SK-N-SH treated with all-trans-retinoic acid at 6 μM for 48 hours (cell line): ENCODE measurements at regions not wholly inside any gene's neighbourhood (a gene's known extent, or its start where the extent isn't known, plus 50 kb on each side); places are given as distances from the start of the nearest gene placed in this dataset.

Source experiments
- ATAC-seq: fragments of 200-7000 bp; cut with Tn5 transposase; 3 replicates; pipeline ENCODE4 v1.9.1; 2020; ENCODE audit warnings: mild to moderate bottlenecking, moderate library complexity
- ARNTL ChIP-seq: fragments of 450-650 bp; formaldehyde crosslinking; IDR thresholded peaks from 2 replicates; pipeline ENCODE4 v1.5.0; 2020; ENCODE audit warnings: low read depth, mild to moderate bottlenecking, moderate library complexity, borderline replicate concordance
- BACH2 ChIP-seq: fragments of 250-450 bp; sonication (Bioruptor Pico); IDR thresholded peaks from 2 replicates; pipeline ENCODE4 v1.9.0; 2021; ENCODE audit warnings: mild to moderate bottlenecking, borderline replicate concordance
- CSDC2 ChIP-seq: fragments of 250-450 bp; sonication (Bioruptor Pico); IDR thresholded peaks from 2 replicates; pipeline ENCODE4 v1.5.0; 2020; ENCODE audit warnings: mild to moderate bottlenecking, moderate library complexity
- ESRRG ChIP-seq: fragments of 250-450 bp; sonication (Bioruptor Pico); IDR thresholded peaks from 2 replicates; pipeline ENCODE4 v1.6.1; 2021; ENCODE audit warnings: mild to moderate bottlenecking
- GLIS3 ChIP-seq: fragments of 250-450 bp; sonication (Bioruptor Pico); IDR thresholded peaks from 2 replicates; pipeline ENCODE4 v1.5.0; 2020; ENCODE audit warnings: mild to moderate bottlenecking, moderate library complexity
- ISL1 ChIP-seq: fragments of 250-450 bp; sonication (Bioruptor Pico); IDR thresholded peaks from 2 replicates; pipeline ENCODE4 v2.1.2; 2022; ENCODE audit warnings: mild to moderate bottlenecking, moderate library complexity
- OSR1 ChIP-seq: fragments of 250-450 bp; sonication (Bioruptor Pico); IDR thresholded peaks from 2 replicates; pipeline ENCODE4 v1.8.0; 2022; ENCODE audit warnings: moderate library complexity, mild to moderate bottlenecking, inconsistent platforms
- POU6F1 ChIP-seq: fragments of 250-450 bp; sonication (Bioruptor Pico); IDR thresholded peaks from 2 replicates; pipeline ENCODE4 v1.8.0; 2021; ENCODE audit warnings: low read depth, mild to moderate bottlenecking, moderate library complexity, borderline replicate concordance
- PPARA ChIP-seq: fragments of 250-450 bp; sonication (Bioruptor Pico); IDR thresholded peaks from 2 replicates; pipeline ENCODE4 v1.5.0; 2020; ENCODE audit warnings: mild to moderate bottlenecking, borderline replicate concordance
- RARB ChIP-seq: fragments of 250-450 bp; sonication (Bioruptor Pico); IDR thresholded peaks from 2 replicates; pipeline ENCODE4 v1.8.0; 2021; ENCODE audit warnings: mild to moderate bottlenecking, moderate library complexity
- SNAI2 ChIP-seq: fragments of 250-450 bp; sonication (Bioruptor Pico); IDR thresholded peaks from 2 replicates; pipeline ENCODE4 v1.5.0; 2020; ENCODE audit warnings: mild to moderate bottlenecking, moderate library complexity
- TCF4 ChIP-seq: fragments of 250-450 bp; sonication (Bioruptor Pico); IDR thresholded peaks from 2 replicates; pipeline ENCODE4 v1.8.0; 2021; ENCODE audit warnings: mild to moderate bottlenecking, moderate library complexity, borderline replicate concordance
- TOX ChIP-seq: fragments of 250-450 bp; sonication (Bioruptor Pico); IDR thresholded peaks from 2 replicates; pipeline ENCODE4 v1.8.0; 2021; ENCODE audit warnings: mild to moderate bottlenecking, moderate library complexity, borderline replicate concordance
- ZC3H10 ChIP-seq: fragments of 250-450 bp; sonication (Bioruptor Pico); IDR thresholded peaks from 2 replicates; pipeline ENCODE4 v1.5.1; 2021; ENCODE audit warnings: mild to moderate bottlenecking, moderate library complexity
- ZFP3 ChIP-seq: fragments of 250-450 bp; sonication (Bioruptor Pico); IDR thresholded peaks from 2 replicates; pipeline ENCODE4 v1.5.0; 2020; ENCODE audit warnings: mild to moderate bottlenecking, moderate library complexity
- ZFP30 ChIP-seq: fragments of 450-650 bp; formaldehyde crosslinking; IDR thresholded peaks from 2 replicates; pipeline ENCODE4 v1.5.0; 2022; ENCODE audit warnings: mild to moderate bottlenecking, moderate library complexity
- ZNF565 ChIP-seq: fragments of 450-650 bp; formaldehyde crosslinking; conservative IDR thresholded peaks from 2 replicates; pipeline ENCODE4 v1.5.0; 2020; ENCODE audit warnings: low read depth, mild to moderate bottlenecking, moderate library complexity
- ZNF8 ChIP-seq: fragments of 450-650 bp; formaldehyde crosslinking; IDR thresholded peaks from 2 replicates; pipeline ENCODE4 v1.5.0; 2020; ENCODE audit warnings: mild to moderate bottlenecking, moderate library complexity
- TF ChIP-seq, protein P1 (sequence below): fragments of 250-450 bp; sonication (Bioruptor Pico); IDR thresholded peaks from 2 replicates; pipeline ENCODE4 v1.5.0; 2020; ENCODE audit warnings: mild to moderate bottlenecking, moderate library complexity
- TF ChIP-seq, protein P2 (sequence below): fragments of 250-450 bp; sonication (Bioruptor Pico); IDR thresholded peaks from 2 replicates; pipeline ENCODE4 v1.5.1; 2021; ENCODE audit warnings: mild to moderate bottlenecking, moderate library complexity
- TF ChIP-seq, protein P3 (sequence below): fragments of 250-450 bp; sonication (Bioruptor Pico); IDR thresholded peaks from 2 replicates; pipeline ENCODE4 v1.8.0; 2020; ENCODE audit warnings: mild to moderate bottlenecking, moderate library complexity, borderline replicate concordance

DNA sequence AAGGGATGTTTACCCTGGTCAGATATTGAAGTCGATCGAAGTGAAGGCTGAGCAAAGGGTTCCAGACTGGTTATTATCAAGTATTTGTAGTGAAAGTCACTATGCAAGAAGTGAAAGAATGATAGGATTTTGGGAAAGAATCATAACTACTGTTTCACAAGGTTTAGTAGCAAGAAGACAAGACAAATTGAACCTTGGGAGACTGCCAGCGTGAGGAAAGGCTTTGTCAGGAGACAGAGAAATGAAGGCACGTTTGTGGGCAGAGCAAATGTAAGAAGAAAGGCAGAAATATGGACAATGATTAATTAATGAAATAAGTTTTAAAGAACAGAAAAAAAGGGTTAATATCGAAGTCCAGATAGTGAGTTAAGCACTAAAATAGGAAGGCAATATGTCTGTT lies 456.8 kb downstream of the TRIML1 start:
- ATAC-seq = no peak
- no peak for TF ChIP-seq CSDC2
- TF ChIP-seq ESRRG (CRISPR knock-in tag) = no peak
- TF ChIP-seq, protein P1, sequence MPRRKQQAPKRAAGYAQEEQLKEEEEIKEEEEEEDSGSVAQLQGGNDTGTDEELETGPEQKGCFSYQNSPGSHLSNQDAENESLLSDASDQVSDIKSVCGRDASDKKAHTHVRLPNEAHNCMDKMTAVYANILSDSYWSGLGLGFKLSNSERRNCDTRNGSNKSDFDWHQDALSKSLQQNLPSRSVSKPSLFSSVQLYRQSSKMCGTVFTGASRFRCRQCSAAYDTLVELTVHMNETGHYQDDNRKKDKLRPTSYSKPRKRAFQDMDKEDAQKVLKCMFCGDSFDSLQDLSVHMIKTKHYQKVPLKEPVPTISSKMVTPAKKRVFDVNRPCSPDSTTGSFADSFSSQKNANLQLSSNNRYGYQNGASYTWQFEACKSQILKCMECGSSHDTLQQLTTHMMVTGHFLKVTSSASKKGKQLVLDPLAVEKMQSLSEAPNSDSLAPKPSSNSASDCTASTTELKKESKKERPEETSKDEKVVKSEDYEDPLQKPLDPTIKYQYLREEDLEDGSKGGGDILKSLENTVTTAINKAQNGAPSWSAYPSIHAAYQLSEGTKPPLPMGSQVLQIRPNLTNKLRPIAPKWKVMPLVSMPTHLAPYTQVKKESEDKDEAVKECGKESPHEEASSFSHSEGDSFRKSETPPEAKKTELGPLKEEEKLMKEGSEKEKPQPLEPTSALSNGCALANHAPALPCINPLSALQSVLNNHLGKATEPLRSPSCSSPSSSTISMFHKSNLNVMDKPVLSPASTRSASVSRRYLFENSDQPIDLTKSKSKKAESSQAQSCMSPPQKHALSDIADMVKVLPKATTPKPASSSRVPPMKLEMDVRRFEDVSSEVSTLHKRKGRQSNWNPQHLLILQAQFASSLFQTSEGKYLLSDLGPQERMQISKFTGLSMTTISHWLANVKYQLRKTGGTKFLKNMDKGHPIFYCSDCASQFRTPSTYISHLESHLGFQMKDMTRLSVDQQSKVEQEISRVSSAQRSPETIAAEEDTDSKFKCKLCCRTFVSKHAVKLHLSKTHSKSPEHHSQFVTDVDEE (CRISPR knock-in tag) = no peak
- no peak for TF ChIP-seq OSR1 (CRISPR knock-in tag)
- no peak for TF ChIP-seq ZNF8
- no peak for TF ChIP-seq ZNF565
- TF ChIP-seq, protein P2, sequence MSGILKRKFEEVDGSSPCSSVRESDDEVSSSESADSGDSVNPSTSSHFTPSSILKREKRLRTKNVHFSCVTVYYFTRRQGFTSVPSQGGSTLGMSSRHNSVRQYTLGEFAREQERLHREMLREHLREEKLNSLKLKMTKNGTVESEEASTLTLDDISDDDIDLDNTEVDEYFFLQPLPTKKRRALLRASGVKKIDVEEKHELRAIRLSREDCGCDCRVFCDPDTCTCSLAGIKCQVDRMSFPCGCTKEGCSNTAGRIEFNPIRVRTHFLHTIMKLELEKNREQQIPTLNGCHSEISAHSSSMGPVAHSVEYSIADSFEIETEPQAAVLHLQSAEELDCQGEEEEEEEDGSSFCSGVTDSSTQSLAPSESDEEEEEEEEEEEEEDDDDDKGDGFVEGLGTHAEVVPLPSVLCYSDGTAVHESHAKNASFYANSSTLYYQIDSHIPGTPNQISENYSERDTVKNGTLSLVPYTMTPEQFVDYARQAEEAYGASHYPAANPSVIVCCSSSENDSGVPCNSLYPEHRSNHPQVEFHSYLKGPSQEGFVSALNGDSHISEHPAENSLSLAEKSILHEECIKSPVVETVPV (CRISPR knock-in tag) = no peak
- no peak for TF ChIP-seq BACH2 (CRISPR knock-in tag)
- TF ChIP-seq GLIS3 = no peak
- no peak for TF ChIP-seq ZC3H10
- TF ChIP-seq ISL1 (CRISPR knock-in tag) = no peak
- no peak for TF ChIP-seq SNAI2
- TF ChIP-seq RARB (CRISPR knock-in tag) = no peak
- TF ChIP-seq TOX (CRISPR knock-in tag) = no peak

- ATAC-seq = no peak
- TF ChIP-seq, protein P2 (CRISPR knock-in tag) = no peak
- TF ChIP-seq ZC3H10 = no peak
- TF ChIP-seq RARB (CRISPR knock-in tag) = no peak
- TF ChIP-seq ESRRG (CRISPR knock-in tag) = no peak
- TF ChIP-seq, protein P1 (CRISPR knock-in tag) = no peak
- no peak for TF ChIP-seq TOX (CRISPR knock-in tag)
- TF ChIP-seq ZFP3 (CRISPR knock-in tag) = no peak
- no peak for TF ChIP-seq POU6F1 (CRISPR knock-in tag)
- no peak for TF ChIP-seq TCF4
- TF ChIP-seq ZNF8 = no peak
- no peak for TF ChIP-seq PPARA (CRISPR knock-in tag)
- TF ChIP-seq ARNTL (CRISPR knock-in tag) = no peak
- TF ChIP-seq ZFP30 (CRISPR knock-in tag) = no peak
- no peak for TF ChIP-seq ISL1 (CRISPR knock-in tag)
- TF ChIP-seq, protein P3, sequence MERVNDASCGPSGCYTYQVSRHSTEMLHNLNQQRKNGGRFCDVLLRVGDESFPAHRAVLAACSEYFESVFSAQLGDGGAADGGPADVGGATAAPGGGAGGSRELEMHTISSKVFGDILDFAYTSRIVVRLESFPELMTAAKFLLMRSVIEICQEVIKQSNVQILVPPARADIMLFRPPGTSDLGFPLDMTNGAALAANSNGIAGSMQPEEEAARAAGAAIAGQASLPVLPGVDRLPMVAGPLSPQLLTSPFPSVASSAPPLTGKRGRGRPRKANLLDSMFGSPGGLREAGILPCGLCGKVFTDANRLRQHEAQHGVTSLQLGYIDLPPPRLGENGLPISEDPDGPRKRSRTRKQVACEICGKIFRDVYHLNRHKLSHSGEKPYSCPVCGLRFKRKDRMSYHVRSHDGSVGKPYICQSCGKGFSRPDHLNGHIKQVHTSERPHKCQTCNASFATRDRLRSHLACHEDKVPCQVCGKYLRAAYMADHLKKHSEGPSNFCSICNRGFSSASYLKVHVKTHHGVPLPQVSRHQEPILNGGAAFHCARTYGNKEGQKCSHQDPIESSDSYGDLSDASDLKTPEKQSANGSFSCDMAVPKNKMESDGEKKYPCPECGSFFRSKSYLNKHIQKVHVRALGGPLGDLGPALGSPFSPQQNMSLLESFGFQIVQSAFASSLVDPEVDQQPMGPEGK (CRISPR knock-in tag) = no peak
- TF ChIP-seq BACH2 (CRISPR knock-in tag) = no peak
- no peak for TF ChIP-seq ZNF565
These were observed 464.4 kb downstream of the TRIML1 start for GRCh38 chr4:188603646-188604045.
